Smooth muscle cell (in vitro differentiated cells): ENCODE measurements at regions not wholly inside any gene's neighbourhood (a gene's known extent, or its start where the extent isn't known, plus 50 kb on each side); places are given as distances from the start of the nearest gene placed in this dataset.

Source experiments
- DNase-seq: peaks from one replicate; lab custom pipeline; 2025; ENCODE audit not compliant: unreplicated experiment; lab: John Stamatoyannopoulos, UW
- H2AFZ ChIP-seq: fragments of 200-600 bp; sonication (generic); 2 replicates; pipeline ENCODE4 v1.6.0; 2016; ENCODE audit warnings: antibody characterized with exemption, low read depth, mild to moderate bottlenecking
- H3F3A ChIP-seq: fragments of 200-600 bp; sonication (generic); 2 replicates; pipeline ENCODE4 v1.6.0; 2017; ENCODE audit warnings: antibody characterized with exemption, low read depth
- H3K27ac ChIP-seq: fragments of 200-600 bp; sonication (generic); 2 replicates; pipeline ENCODE4 v1.5.1; 2016; ENCODE audit warnings: low read depth, mild to moderate bottlenecking
- H3K27me3 ChIP-seq: fragments of 200-600 bp; sonication (generic); 2 replicates; pipeline ENCODE4 v1.6.1; 2016; ENCODE audit warnings: low read depth, mild to moderate bottlenecking
- H3K36me3 ChIP-seq: fragments of 200-600 bp; sonication (generic); 2 replicates; pipeline ENCODE4 v1.5.1; 2016; ENCODE audit warnings: low read depth
- H3K4me1 ChIP-seq: fragments of 200-600 bp; sonication (generic); 2 replicates; pipeline ENCODE4 v1.5.1; 2016; ENCODE audit warnings: low read depth
- H3K4me2 ChIP-seq: fragments of 200-600 bp; sonication (generic); 2 replicates; pipeline ENCODE4 v1.6.0; 2016; ENCODE audit warnings: mild to moderate bottlenecking
- H3K4me3 ChIP-seq: fragments of 200-600 bp; sonication (generic); 2 replicates; pipeline ENCODE4 v1.5.1; 2016; ENCODE audit warnings: mild to moderate bottlenecking
- H3K79me2 ChIP-seq: fragments of 200-600 bp; sonication (generic); 2 replicates; pipeline ENCODE4 v1.6.0; 2016; ENCODE audit warnings: low read depth, mild to moderate bottlenecking
- H3K9ac ChIP-seq: fragments of 200-600 bp; sonication (generic); 2 replicates; pipeline ENCODE4 v1.6.0; 2016; ENCODE audit warnings: low read depth
- H3K9me3 ChIP-seq: fragments of 200-600 bp; sonication (generic); replicated peaks from 2 replicates; pipeline ENCODE4 v1.5.1; 2016; ENCODE audit warnings: low read depth
- H4K20me1 ChIP-seq: fragments of 200-600 bp; sonication (generic); 2 replicates; pipeline ENCODE4 v1.6.0; 2016; ENCODE audit warnings: low read depth
- WGBS: methylation state at CpG from one replicate; pipeline ENCODE4 v1.1.7; 2016; ENCODE audit warnings: low lambda C conversion rate; 5-methylcytosine and 5-hydroxymethylcytosine counted together
- TF ChIP-seq, protein P1 (sequence below): fragments of 200-600 bp; sonication (generic); IDR thresholded peaks from 2 replicates; pipeline ENCODE4 v1.5.1; 2017; ENCODE audit warnings: borderline replicate concordance, mild to moderate bottlenecking, antibody characterized with exemption; ENCODE audit not compliant: insufficient read depth, poor library complexity, severe bottlenecking

DNA sequence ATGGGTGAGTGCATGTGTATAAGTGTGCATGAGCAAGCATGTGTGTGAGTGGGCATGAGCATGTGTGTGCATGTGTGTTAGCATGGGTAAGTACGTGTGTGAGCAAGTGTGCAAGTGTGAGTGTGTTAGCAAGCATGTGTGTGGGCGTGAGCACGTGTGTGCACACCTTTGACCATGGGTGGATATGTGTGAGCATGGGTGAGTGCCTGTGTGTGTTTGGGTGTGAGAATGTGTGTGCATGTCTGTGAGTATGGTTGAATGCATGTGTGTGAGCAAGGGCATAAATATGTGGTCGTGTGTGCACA lies 84.6 kb downstream of the DLL1 start:
- no peaks in the 10 kb centered on the region for H4K20me1 ChIP-seq
- TF ChIP-seq, protein P1, sequence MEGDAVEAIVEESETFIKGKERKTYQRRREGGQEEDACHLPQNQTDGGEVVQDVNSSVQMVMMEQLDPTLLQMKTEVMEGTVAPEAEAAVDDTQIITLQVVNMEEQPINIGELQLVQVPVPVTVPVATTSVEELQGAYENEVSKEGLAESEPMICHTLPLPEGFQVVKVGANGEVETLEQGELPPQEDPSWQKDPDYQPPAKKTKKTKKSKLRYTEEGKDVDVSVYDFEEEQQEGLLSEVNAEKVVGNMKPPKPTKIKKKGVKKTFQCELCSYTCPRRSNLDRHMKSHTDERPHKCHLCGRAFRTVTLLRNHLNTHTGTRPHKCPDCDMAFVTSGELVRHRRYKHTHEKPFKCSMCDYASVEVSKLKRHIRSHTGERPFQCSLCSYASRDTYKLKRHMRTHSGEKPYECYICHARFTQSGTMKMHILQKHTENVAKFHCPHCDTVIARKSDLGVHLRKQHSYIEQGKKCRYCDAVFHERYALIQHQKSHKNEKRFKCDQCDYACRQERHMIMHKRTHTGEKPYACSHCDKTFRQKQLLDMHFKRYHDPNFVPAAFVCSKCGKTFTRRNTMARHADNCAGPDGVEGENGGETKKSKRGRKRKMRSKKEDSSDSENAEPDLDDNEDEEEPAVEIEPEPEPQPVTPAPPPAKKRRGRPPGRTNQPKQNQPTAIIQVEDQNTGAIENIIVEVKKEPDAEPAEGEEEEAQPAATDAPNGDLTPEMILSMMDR = no peak
- peaks cover 5% of the 10 kb centered on the region for H3K27me3 ChIP-seq
- H2AFZ ChIP-seq = no peak overlapping the region
- no peak overlapping the region for H3K4me3 ChIP-seq
- no peak overlapping the region for H3K27ac ChIP-seq
- no peaks in the 10 kb centered on the region for H3K9me3 ChIP-seq
- H3K4me2 ChIP-seq = no peak overlapping the region
- H3K9ac ChIP-seq = no peak overlapping the region
- H3K36me3 ChIP-seq = no peaks in the 10 kb centered on the region
- no peak for DNase-seq
- H3K4me1 ChIP-seq = no peaks in the 10 kb centered on the region
- no peaks in the 10 kb centered on the region for H3K79me2 ChIP-seq
- WGBS = 93% methylated on average over 4 of the region's 4 CpGs
- H3F3A ChIP-seq = no peaks in the 10 kb centered on the region

DNA sequence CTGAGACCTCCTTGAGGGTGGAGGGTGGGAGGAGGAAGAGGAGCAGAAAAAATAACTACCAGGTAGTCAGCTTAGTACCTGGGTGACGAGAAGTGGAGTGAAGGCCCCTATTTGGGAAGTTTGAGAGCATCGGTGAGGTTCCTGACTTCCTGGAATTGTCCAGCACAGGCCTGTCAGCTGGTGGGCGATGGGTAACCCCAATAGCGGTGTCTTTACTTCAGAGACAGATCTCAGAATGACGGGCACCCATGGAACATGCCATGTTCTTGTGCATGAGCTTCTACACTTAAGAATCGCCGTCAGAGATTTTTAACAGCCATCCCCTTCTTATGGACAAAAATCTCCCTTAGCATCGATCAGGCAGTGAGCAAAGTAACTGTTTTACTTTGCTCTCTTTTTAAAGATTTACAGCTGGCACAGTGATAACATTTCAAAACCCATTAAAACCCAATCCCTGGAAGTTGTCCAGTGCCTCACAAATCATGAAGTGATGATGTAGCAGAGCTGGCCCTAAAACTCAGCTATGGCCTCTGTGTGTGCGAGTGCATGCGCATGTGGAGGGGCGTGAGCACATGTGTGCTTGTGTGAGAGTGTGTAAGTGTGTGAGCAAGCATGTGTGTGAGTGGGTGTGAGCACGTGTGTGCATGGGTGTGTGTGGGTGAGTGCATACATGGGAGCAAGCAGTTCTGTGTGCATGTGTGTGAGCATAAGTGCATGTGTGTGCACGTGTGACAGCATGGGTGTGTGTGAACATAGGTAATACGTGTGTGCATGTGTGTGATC lies 85.2 kb downstream of the DLL1 start:
- H3K27ac ChIP-seq = no peak overlapping the region
- WGBS = 86% methylated on average over 14 of the region's 14 CpGs
- H3F3A ChIP-seq = no peaks in the 10 kb centered on the region
- H4K20me1 ChIP-seq = no peaks in the 10 kb centered on the region
- H3K36me3 ChIP-seq = no peaks in the 10 kb centered on the region
- H2AFZ ChIP-seq = no peak overlapping the region
- H3K4me3 ChIP-seq = no peak overlapping the region
- H3K4me2 ChIP-seq = no peak overlapping the region
- H3K79me2 ChIP-seq = no peaks in the 10 kb centered on the region
- H3K4me1 ChIP-seq = no peaks in the 10 kb centered on the region
- H3K27me3 ChIP-seq = no peaks in the 10 kb centered on the region
- TF ChIP-seq, protein P1 = no peak
- no peaks in the 10 kb centered on the region for H3K9me3 ChIP-seq
- no peak overlapping the region for H3K9ac ChIP-seq
- no peak for DNase-seq

DNA sequence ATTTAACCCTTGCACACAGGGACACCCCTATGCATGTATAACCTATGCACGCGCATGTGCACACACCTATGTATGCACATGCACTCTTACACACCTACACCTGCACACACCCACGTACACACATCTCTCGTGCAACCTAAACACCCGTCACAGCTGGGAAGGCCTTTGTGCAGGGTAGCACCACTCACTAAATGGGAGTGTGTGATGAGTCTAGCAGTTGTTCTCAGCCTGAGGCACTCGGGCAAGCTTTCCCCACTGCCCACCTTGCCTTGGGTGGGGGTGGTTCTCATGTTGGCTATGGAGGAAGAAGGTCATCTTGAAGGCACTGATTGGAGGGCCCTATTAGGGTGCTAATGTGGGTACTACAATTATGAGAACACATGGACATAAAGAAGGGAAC lies 85.8 kb downstream of the DLL1 start:
- TF ChIP-seq, protein P1 = no peak
- Histone ChIP-seq H2AFZ (no peak overlapping the region), H3K9me3 (no peaks in the 10 kb centered on the region)

DNA sequence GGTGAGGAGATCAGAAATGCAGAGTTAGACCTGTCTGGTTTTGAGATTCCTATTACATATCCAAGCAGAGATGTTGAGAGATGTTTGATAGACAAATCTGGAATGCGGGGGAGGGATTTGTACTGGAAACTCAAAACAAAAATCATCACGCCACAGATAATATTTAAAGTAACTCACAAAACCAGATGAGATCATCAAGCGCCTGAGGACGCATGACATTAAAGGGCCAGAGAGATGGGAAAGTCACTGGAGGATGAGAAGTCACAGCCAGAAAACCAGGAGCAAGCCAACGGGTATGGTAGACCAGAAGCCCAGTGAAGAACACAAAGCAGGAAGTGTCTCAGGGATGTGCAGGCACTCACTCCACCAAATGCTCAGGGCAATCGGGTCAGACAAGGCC lies 87.7 kb downstream of the DLL1 start:
- no peak overlapping the region for H3K27ac ChIP-seq
- H3K4me2 ChIP-seq = no peak overlapping the region
- TF ChIP-seq, protein P1 = no peak
- H4K20me1 ChIP-seq = no peaks in the 10 kb centered on the region
- H3K36me3 ChIP-seq = no peaks in the 10 kb centered on the region
- H3K4me1 ChIP-seq = no peaks in the 10 kb centered on the region
- H3K4me3 ChIP-seq = no peak overlapping the region
- H3K9ac ChIP-seq = no peak overlapping the region
- no peaks in the 10 kb centered on the region for H3K27me3 ChIP-seq
- no peak for DNase-seq
- WGBS = 66% methylated on average over 6 of the region's 6 CpGs
- no peaks in the 10 kb centered on the region for H3K79me2 ChIP-seq
- no peaks in the 10 kb centered on the region for H3K9me3 ChIP-seq
- H3F3A ChIP-seq = no peaks in the 10 kb centered on the region
- no peak overlapping the region for H2AFZ ChIP-seq

More for the DNA sequence above, 85.8 kb downstream of the DLL1 start:
- no peak overlapping the region for H3K4me3 ChIP-seq
- H3K27ac ChIP-seq = no peak overlapping the region
- 78% methylated on average over 6 of the region's 6 CpGs for WGBS
- H3K9ac ChIP-seq = no peak overlapping the region
- no peaks in the 10 kb centered on the region for H3K36me3 ChIP-seq
- H3K79me2 ChIP-seq = no peaks in the 10 kb centered on the region
- no peaks in the 10 kb centered on the region for H3F3A ChIP-seq
- H3K4me2 ChIP-seq = no peak overlapping the region
- DNase-seq = no peak
- H4K20me1 ChIP-seq = no peaks in the 10 kb centered on the region
- no peaks in the 10 kb centered on the region for H3K4me1 ChIP-seq
- no peaks in the 10 kb centered on the region for H3K27me3 ChIP-seq
